ENCODE measurements at regions not wholly inside any gene's neighbourhood (a gene's known extent, or its start where the extent isn't known, plus 50 kb on each side); places are given as distances from the start of the nearest gene placed in this dataset.

GRCh38 chr1:2925918-2926317, 95.3 kb upstream of the ACTRT2 start:
- peaks cover 68% of the 10 kb centered on the region for H3K9me3 ChIP-seq (ENCODE audit: control insufficient read depth, insufficient read depth, low read length)

More at GRCh38 chr1:2925918-2926317, 95.3 kb upstream of the ACTRT2 start:
- no peak overlapping the region for H2BK20ac ChIP-seq (ENCODE audit: low read depth, low read length)
- H3K4me2 ChIP-seq (ENCODE audit: low read depth, low read length): no peak overlapping the region
- DNase-seq (no peak), ATAC-seq (ENCODE audit: low read depth) (no peak)
- H4K5ac ChIP-seq (ENCODE audit: low read depth, low read length): no peak overlapping the region
- ChIA-PET POLR2A (ENCODE audit: unreplicated experiment) (no interaction called here), CTCF (no interaction called here)
- no peaks in the 10 kb centered on the region for H3K27me3 ChIP-seq (ENCODE audit: control insufficient read depth, insufficient read depth, low read length)
- dilution Hi-C loops (cut with HindIII; ENCODE audit: low sequenced_read_pairs, unreplicated experiment): no loop called here
- H3K9ac ChIP-seq (ENCODE audit: low read depth, low read length): no peak overlapping the region
- no peaks in the 10 kb centered on the region for H4K20me1 ChIP-seq (ENCODE audit: insufficient read depth, low read length)
- H2BK15ac ChIP-seq (ENCODE audit: low read depth, low read length): no peak overlapping the region
- no peak overlapping the region for H2BK5ac ChIP-seq (ENCODE audit: low read depth, low read length, poor library complexity, severe bottlenecking)
- H3K18ac ChIP-seq (ENCODE audit: low read depth, low read length): no peak overlapping the region
- BruUV-seq (replicated peaks): no TSS peak
- no peaks in the 10 kb centered on the region for H3K9me1 ChIP-seq (ENCODE audit: insufficient read depth, low read length)
- H3K56ac ChIP-seq (ENCODE audit: extremely low read depth, insufficient read depth, low read length): no peak overlapping the region
- H3K23ac ChIP-seq (ENCODE audit: low read depth, low read length): no peak overlapping the region
- in situ Hi-C loops (cut with MboI; ENCODE audit: low sequenced_read_pairs): no loop called here
- intact Hi-C loops (cut with micrococcal nuclease): no loop called here
- 11% methylated on average over 4 of the region's 10 CpGs; no CpG with 5 or more reads in 1 of the 2 experiments for WGBS, 2 experiments (ENCODE audit: extremely low coverage in 2 of 2, insufficient read length in 1 of 2)
- H3K4me3 ChIP-seq (ENCODE audit: insufficient read depth, low read depth, low read length): no peak overlapping the region
- no peaks in the 10 kb centered on the region for H3K4me1 ChIP-seq (ENCODE audit: control insufficient read depth, insufficient read depth, low read length)
- H2BK120ac ChIP-seq (ENCODE audit: low read depth, low read length): no peak overlapping the region
- no peaks in the 10 kb centered on the region for H3K79me1 ChIP-seq (ENCODE audit: low read depth in 1 of 2, low read length in 2 of 2)
- no peak overlapping the region for H2AK9ac ChIP-seq (replicated peaks; ENCODE audit: low read depth, low read length, poor library complexity)
- no peak overlapping the region for H3K4ac ChIP-seq (ENCODE audit: low read depth, low read length)
- H3K36me3 ChIP-seq (ENCODE audit: control insufficient read depth, insufficient read depth, low read length): no peaks in the 10 kb centered on the region
- TF ChIP-seq MAZ (IDR thresholded peaks at IDR 0.05; ENCODE audit: borderline replicate concordance, low read depth, low read length) (no peak), FOS (IDR thresholded peaks at IDR 0.05; ENCODE audit: low read depth, low read length) (no peak), CHD1 (IDR thresholded peaks at IDR 0.05; ENCODE audit: low read depth, low read length) (no peak), RFX5 (IDR thresholded peaks at IDR 0.05; ENCODE audit: low read depth, low read length) (no peak), ELK1 (IDR thresholded peaks at IDR 0.05; ENCODE audit: borderline replicate concordance, low read depth, low read length) (no peak), RAD21 (IDR thresholded peaks at IDR 0.05; ENCODE audit: low read length) (no peak), BHLHE40 (IDR thresholded peaks at IDR 0.05; ENCODE audit: low read depth, low read length) (no peak), MAFK (IDR thresholded peaks at IDR 0.05; ENCODE audit: low read depth, low read length) (no peak), USF2 (IDR thresholded peaks at IDR 0.05; ENCODE audit: low read depth, low read length) (no peak), NFE2L2 (IDR thresholded peaks at IDR 0.05; ENCODE audit: low read depth, low read length) (no peak), CEBPB (IDR thresholded peaks at IDR 0.05; ENCODE audit: low read depth, low read length) (no peak), RCOR1 (IDR thresholded peaks at IDR 0.05; ENCODE audit: insufficient replicate concordance, low read length) (no peak), MXI1 (IDR thresholded peaks at IDR 0.05; ENCODE audit: borderline replicate concordance, low read depth, low read length) (no peak), SMC3 (IDR thresholded peaks at IDR 0.05; ENCODE audit: low read depth, low read length) (no peak), CTCF (conservative IDR thresholded peaks at IDR 0.05; ENCODE audit: low read depth, low read length) (no peak)
- no peak overlapping the region for H2AFZ ChIP-seq (replicated peaks; ENCODE audit: low read length, poor library complexity)
- H4K91ac ChIP-seq (ENCODE audit: insufficient read depth, low read depth, low read length): no peak overlapping the region
- H3K27ac ChIP-seq (ENCODE audit: insufficient read depth, low read length): no peak overlapping the region
- H2AK5ac ChIP-seq (ENCODE audit: low read depth, low read length): no peak overlapping the region
- no peak overlapping the region for H4K8ac ChIP-seq (ENCODE audit: low read depth in 2 of 2, low read length in 2 of 2)
- no peak overlapping the region for H3K14ac ChIP-seq (replicated peaks; ENCODE audit: low read depth, low read length)

Measured in IMR-90 (cell line).